ENCODE measurements at regions not wholly inside any gene's neighbourhood (a gene's known extent, or its start where the extent isn't known, plus 50 kb on each side); places are given as distances from the start of the nearest gene placed in this dataset.

DNA sequence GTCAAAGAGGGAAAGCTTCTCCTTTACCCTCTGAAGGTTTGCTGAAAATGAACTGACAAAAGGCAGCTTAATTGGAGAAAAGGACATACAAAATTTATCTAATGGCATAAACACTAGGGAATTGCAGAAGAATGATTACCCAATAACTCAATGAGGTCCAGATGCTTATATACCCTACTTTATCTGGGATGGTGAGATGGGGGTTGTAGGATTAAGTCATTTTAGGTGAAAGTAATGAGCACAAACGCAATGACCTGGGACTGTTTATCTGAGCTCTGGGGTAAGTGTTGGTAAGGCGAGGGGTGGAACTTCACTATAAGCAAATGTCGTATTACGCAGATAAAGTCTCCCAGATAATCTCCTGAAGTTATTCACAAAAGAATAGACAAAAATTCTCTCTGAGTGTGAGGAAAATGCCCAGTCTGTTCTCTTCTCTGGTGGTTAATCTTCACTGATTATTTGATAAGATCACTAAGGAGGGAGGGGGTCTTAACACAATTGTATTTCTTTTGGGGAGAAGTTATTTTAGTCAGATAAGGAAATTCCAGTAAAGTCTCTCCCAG, 1067.8 kb downstream of the DNAJB9 start:
- TF ChIP-seq, protein P1, sequence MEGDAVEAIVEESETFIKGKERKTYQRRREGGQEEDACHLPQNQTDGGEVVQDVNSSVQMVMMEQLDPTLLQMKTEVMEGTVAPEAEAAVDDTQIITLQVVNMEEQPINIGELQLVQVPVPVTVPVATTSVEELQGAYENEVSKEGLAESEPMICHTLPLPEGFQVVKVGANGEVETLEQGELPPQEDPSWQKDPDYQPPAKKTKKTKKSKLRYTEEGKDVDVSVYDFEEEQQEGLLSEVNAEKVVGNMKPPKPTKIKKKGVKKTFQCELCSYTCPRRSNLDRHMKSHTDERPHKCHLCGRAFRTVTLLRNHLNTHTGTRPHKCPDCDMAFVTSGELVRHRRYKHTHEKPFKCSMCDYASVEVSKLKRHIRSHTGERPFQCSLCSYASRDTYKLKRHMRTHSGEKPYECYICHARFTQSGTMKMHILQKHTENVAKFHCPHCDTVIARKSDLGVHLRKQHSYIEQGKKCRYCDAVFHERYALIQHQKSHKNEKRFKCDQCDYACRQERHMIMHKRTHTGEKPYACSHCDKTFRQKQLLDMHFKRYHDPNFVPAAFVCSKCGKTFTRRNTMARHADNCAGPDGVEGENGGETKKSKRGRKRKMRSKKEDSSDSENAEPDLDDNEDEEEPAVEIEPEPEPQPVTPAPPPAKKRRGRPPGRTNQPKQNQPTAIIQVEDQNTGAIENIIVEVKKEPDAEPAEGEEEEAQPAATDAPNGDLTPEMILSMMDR (IDR thresholded peaks at IDR 0.05 in 4 of 5, conservative IDR thresholded peaks at IDR 0.05 in 1 of 5): no peak
- TF ChIP-seq POLR2A (IDR thresholded peaks at IDR 0.05): no peak
